NK-92 treated with Interleukin-12 subunit alpha and Interleukin-12 subunit beta, amount 100 ng/mL, for 24 hours (cell line): ENCODE measurements at regions not wholly inside any gene's neighbourhood (a gene's known extent, or its start where the extent isn't known, plus 50 kb on each side); places are given as distances from the start of the nearest gene placed in this dataset.
"Not testable (repeated sequence)": the region's sequence is repeated elsewhere in the genome, so short reads cannot be mapped to it uniquely, and the experiment has no call there.

ENCODE experiments used
- DNase-seq: peaks from one replicate; lab custom pipeline; 2025; lab: John Stamatoyannopoulos, UW

GRCh38 chr6:104506429-104506828 is 353.3 kb downstream of the HACE1 start:
- DNase-seq, result no peak

GRCh38 chr6:104505838-104506237 is 353.9 kb downstream of the HACE1 start:
- DNase-seq, result no peak

DNA sequence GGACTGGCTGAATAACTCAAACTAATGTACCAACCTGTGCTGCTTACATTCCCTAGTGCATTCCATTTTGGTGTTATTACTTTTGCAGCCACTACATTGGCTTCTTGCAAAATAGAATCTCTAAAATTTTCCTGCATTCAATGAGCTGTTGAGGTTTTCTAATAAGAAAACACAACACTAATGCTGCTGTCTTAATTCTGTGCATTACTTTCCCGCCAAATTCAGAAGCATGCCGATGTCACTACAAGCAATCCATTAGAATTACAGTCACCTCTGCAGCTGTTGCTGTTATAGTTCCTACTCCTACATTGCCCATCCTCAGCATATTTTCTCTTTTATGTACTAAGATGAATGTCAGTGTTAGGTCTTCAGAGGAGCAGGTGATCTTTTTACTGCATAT is 359.5 kb downstream of the HACE1 start:
- DNase-seq, result no peak

DNA sequence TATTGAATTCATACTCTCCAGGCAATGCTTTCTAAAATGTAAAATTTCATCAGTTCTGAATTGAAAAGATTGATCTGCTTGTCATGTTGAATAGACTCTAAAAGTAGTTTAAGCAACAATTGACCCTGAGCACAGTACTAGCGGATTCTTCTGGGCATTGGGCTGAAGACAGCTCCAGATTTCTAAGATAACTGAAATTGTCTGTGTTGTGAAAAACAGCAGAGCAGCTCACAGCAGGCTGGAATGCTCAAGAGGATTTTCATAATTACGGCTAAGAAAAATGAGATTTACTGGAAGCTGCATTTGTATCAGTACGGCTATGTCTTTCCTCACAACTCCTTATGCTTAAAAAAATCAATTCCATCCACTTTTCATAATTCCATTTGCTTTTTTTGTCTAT is 373.7 kb downstream of the HACE1 start:
- no peak for DNase-seq

DNA sequence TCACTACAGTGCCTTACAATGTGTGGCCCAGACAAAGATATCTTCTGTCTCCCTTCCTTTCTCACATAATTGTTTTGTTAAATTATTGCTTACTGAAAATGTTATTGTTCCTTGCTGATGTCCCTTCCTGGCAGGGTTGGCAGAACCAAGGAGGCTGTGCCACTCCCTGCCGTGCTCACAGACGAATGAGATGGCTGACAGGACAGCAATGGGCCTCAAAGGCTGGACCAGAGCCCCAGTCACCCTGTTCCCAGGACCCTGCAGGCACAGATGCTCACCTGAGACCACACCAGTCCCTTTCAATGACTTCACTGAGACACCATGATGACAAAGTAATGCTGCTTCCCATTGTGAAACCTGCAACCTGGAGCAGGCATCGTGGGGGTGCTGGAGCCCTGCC is 375.1 kb downstream of the HACE1 start:
- no peak for DNase-seq

GRCh38 chr6:104484191-104484590 is 375.5 kb downstream of the HACE1 start:
- DNase-seq, result no peak

DNA sequence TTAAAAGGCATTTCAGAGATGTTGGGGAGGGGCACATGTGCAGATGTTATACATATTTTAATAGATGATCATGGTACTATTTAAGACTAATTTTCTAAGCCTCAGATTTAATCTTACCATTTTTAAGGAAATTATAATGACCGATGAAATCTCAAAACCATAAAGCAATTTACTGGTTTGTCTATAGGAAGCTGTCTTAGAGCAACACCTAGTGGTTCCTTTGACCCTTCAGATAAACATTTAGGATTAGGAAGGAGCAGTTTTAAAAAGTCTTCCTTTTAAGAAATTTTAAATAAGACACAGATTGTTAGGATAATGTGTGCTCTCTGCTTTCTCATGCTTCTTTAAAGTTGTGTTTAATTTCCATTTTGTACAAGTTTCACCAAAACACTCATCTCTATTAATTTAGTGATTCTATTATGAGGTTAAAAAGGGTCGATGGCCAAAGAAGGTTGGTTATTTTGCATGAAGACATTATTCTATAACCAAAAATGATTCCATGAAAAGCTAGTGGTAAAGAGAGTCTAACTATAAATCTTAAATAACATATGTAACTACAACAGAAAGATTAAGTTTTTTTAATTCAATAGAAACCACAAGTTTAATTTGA is 376.4 kb downstream of the HACE1 start:
- no peak for DNase-seq

DNA sequence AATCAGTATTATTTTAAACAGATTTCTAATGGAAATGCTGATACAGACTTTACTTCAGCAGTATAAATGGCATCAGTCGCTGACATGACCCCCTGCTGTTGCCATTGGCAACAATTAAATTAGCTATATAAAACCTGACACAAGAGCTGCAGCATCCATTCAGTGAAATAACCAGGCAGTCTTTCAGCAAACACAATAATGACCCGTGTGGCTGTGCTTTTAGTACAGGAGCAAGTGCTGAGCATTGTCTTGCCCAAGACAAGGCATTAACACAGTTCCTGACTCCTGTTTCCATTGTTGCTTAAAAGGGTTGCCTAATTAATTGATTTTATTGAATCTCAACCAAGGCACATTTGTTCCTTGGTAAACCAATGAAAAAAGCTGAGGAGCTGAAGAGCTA is 382.1 kb downstream of the HACE1 start:
- no peak for DNase-seq

GRCh38 chr6:104473021-104473429 is 386.7 kb downstream of the HACE1 start:
- no peak for DNase-seq

- DNase-seq, result no peak
Observed at GRCh38 chr6:104472021-104472901, 387.5 kb downstream of the HACE1 start.

- DNase-seq, result no peak
Observed at GRCh38 chr6:104466306-104466705, 393.4 kb downstream of the HACE1 start.

GRCh38 chr6:104462811-104463599 is 396.7 kb downstream of the HACE1 start:
- DNase-seq, result no peak

DNA sequence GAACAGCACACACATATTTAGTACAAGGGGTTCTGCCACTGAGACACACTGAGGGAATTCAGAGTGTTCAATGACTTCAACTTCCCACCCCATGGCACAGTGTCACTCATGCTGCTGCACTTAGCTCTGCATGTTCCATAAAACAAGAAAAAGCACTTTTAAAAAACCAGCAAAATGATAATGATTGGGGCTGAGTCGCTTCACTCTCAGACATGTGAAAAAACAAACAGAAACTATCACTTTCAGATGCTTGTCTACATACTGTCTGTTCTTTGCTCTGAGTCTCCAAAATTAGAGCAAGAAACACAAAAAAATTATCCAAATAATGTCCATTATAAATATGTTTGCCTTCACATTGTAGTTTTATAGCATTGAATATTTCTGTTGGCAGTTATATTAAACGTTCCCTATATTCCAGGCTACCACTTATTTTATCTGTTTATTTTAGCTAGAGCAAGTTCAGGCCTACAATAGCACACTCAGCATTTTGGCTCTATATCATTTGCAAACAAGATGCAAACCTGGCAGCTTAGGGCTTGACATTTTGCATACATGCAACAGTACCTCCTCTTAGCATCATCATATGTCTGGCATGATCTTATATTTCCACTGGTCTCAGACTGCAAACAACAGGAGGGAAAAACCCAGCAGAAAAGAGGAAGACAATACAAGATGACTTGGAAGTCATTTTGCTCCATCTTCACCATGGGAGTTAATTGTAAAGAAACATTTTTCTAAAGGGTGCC is 398.8 kb downstream of the HACE1 start:
- no peak for DNase-seq

GRCh38 chr6:104459543-104459942 is 400.2 kb downstream of the HACE1 start:
- no peak for DNase-seq

DNA sequence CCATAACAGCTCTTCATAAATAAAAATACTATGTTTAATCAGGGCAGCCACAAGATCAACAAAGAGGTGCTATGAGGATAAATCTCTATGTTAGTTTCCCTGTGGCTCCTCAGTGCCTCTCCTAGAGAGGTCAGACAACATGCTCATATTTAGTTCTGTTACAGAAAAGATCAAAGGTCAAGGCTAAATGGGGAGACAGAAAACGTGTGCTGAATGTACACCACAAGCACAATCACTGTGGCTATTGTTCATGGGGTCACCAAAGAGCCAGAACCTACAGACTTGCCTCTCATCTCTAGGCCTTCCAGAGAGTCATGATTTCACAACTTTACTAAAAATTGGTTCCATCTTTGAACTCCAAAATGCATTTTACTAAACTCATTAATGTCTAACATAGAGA is 409.8 kb downstream of the HACE1 start:
- DNase-seq, result no peak

- DNase-seq, result not testable (repeated sequence)
Observed at GRCh38 chr6:104446101-104447080, 413.3 kb downstream of the HACE1 start.

DNA sequence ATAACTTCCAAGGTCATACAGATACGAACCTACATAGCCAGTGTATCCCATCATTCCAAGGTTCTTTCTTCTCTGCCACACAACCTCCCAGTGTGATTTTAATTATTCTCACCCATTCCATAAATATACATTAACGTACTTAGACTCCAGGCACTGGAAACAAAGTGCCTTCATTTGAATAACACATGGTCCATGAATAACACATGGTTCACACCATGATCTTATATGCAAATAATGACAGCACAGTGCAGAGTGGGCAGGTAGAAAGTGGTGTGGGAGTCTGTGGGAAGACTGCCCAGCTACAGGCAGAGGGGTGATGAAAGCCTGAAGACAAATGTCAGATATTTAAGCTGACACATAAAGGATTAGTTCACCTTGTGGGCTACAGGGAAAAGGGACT is 425.2 kb downstream of the HACE1 start:
- no peak for DNase-seq

- no peak for DNase-seq
Observed at GRCh38 chr6:104431096-104431495, 428.6 kb downstream of the HACE1 start.

- no peak for DNase-seq
Observed at GRCh38 chr6:104428184-104428583, 431.5 kb downstream of the HACE1 start.

DNA sequence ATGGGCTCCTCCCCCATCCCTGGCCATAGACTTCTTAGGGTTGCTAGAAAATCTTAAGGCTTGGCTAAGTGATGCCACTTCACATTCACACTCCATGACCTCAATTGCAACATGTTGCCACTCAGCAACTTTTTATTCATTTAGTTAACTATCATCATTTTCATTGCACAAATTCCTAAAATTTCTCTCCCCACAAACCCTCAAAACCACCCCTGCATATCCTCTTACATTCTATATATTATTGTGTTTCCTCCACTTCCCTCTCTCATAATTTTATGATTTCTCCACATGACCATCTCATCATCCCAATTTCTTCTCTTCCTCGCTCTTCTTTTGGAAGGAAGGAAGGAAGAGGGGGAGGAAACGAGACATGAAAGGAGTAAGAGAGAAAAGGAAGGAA is 436.0 kb downstream of the HACE1 start:
- DNase-seq, result no peak

- DNase-seq, result no peak
Observed at GRCh38 chr6:104421650-104422049, 438.1 kb downstream of the HACE1 start.
